SH-SY5Y (cell line): ENCODE measurements at regions not wholly inside any gene's neighbourhood (a gene's known extent, or its start where the extent isn't known, plus 50 kb on each side); places are given as distances from the start of the nearest gene placed in this dataset.

ENCODE experiments used
- GATA2 ChIP-seq: IDR thresholded peaks from 2 replicates; pipeline ENCODE4 v1.6.1; 2011; ENCODE audit warnings: mild to moderate bottlenecking, low read depth, low read length
- GATA3 ChIP-seq: IDR thresholded peaks from 2 replicates; pipeline ENCODE4 v1.6.1; 2011; ENCODE audit warnings: low read depth, mild to moderate bottlenecking, low read length, moderate library complexity

GRCh38 chr2:5826979-5827655 lies 134.9 kb downstream of the SOX11 start:
- no peak for TF ChIP-seq GATA3
- TF ChIP-seq GATA2, result no peak
